Fibroblast of lung (primary cell): ENCODE measurements at regions not wholly inside any gene's neighbourhood (a gene's known extent, or its start where the extent isn't known, plus 50 kb on each side); places are given as distances from the start of the nearest gene placed in this dataset.

Experiments
- CTCF ChIP-seq, 2 donors: IDR thresholded peaks in 1 of 2; conservative IDR thresholded peaks in 1 of 2; 1 replicate in 1 of 2; 2 replicates in 1 of 2; pipeline ENCODE4 v1.5.1; 2011 to 2012; ENCODE audit warnings: low read length in 2 of 2, control low read depth in 1 of 2, inconsistent platforms in 1 of 2, low read depth in 1 of 2, mild to moderate bottlenecking in 1 of 2
- EZH2 ChIP-seq: IDR thresholded peaks from 2 replicates; pipeline ENCODE4 v1.5.1; 2012; ENCODE audit warnings: low read length, control low read depth, mild to moderate bottlenecking; ENCODE audit errors: missing control alignments

GRCh38 chr9:89715881-89716280, 111.1 kb downstream of the GADD45G start:
- no peak for TF ChIP-seq CTCF (conservative IDR thresholded peaks at IDR 0.05 in 1 of 2, IDR thresholded peaks at IDR 0.05 in 1 of 2; ENCODE audit: low read depth in 1 of 2, low read length in 2 of 2)
- no peak for TF ChIP-seq EZH2
